ENCODE measurements at regions not wholly inside any gene's neighbourhood (a gene's known extent, or its start where the extent isn't known, plus 50 kb on each side); places are given as distances from the start of the nearest gene placed in this dataset.
"Not testable (repeated sequence)": the region's sequence is repeated elsewhere in the genome, so short reads cannot be mapped to it uniquely, and the experiment has no call there.

GRCh38 chr2:123359636-123360035, 665.5 kb upstream of the CNTNAP5 start:
- no peak for DNase-seq

- DNase-seq, result no peak
Measured at GRCh38 chr2:123362671-123363440, 662.2 kb upstream of the CNTNAP5 start.

GRCh38 chr2:123363826-123364225, 661.3 kb upstream of the CNTNAP5 start:
- DNase-seq, result no peak

GRCh38 chr2:123364243-123364896, 660.7 kb upstream of the CNTNAP5 start:
- DNase-seq, result no peak

- DNase-seq, result no peak
Measured at GRCh38 chr2:123366239-123366837, 658.7 kb upstream of the CNTNAP5 start.

- DNase-seq, result no peak
Measured at GRCh38 chr2:123370186-123370585, 654.9 kb upstream of the CNTNAP5 start.

- DNase-seq, result no peak
Measured at GRCh38 chr2:123371535-123371934, 653.6 kb upstream of the CNTNAP5 start.

GRCh38 chr2:123380370-123380935, 644.6 kb upstream of the CNTNAP5 start:
- no peak for DNase-seq

GRCh38 chr2:123415678-123416077, 609.4 kb upstream of the CNTNAP5 start:
- DNase-seq, result no peak

GRCh38 chr2:123419976-123420375, 605.1 kb upstream of the CNTNAP5 start:
- DNase-seq, result no peak

- no peak for DNase-seq
Measured at GRCh38 chr2:123434546-123435395, 590.3 kb upstream of the CNTNAP5 start.

- DNase-seq, result no peak
Measured at GRCh38 chr2:123438251-123438650, 586.8 kb upstream of the CNTNAP5 start.

- DNase-seq, result no peak
Measured at GRCh38 chr2:123438675-123439074, 586.4 kb upstream of the CNTNAP5 start.

GRCh38 chr2:123448801-123449200, 576.3 kb upstream of the CNTNAP5 start:
- no peak for DNase-seq

- no peak for DNase-seq
Measured at GRCh38 chr2:123451542-123451941, 573.5 kb upstream of the CNTNAP5 start.

GRCh38 chr2:123453046-123453700, 571.9 kb upstream of the CNTNAP5 start:
- DNase-seq, result no peak

- no peak for DNase-seq
Measured at GRCh38 chr2:123453772-123454171, 571.3 kb upstream of the CNTNAP5 start.

- DNase-seq, result not testable (repeated sequence)
Measured at GRCh38 chr2:123455234-123455633, 569.9 kb upstream of the CNTNAP5 start.

GRCh38 chr2:123456416-123456815, 568.7 kb upstream of the CNTNAP5 start:
- DNase-seq, result no peak

- DNase-seq, result no peak
Measured at GRCh38 chr2:123463886-123464285, 561.2 kb upstream of the CNTNAP5 start.

- no peak for DNase-seq
Measured at GRCh38 chr2:123468071-123468470, 557.0 kb upstream of the CNTNAP5 start.

- no peak for DNase-seq
Measured at GRCh38 chr2:123481406-123481805, 543.7 kb upstream of the CNTNAP5 start.

Data from NCI-H526 (cell line).